ENCODE measurements at regions not wholly inside any gene's neighbourhood (a gene's known extent, or its start where the extent isn't known, plus 50 kb on each side); places are given as distances from the start of the nearest gene placed in this dataset.

DNA sequence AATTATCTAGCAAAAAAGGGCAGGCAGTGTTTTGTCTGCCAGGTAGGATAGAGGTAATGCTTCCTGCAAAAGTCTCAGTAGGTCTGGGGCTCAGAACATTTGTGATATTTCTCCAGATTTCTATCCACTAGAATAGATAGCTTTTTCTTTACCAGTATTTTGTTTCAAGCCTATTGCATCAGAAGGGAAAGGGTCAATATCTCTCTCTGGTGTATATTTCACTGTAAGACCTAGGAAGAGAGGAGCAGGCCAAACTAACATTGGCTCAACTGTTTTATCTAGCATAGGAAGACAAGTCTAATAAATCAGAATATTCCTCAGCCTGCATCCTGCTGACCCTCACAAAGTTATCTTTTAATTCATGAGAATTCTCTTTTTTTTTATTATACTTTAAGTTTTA, 106.7 kb upstream of the DAAM1 start:
- FAIRE-seq (no peak), DNase-seq (ENCODE audit: low read depth, low spot score) (no peak)
- Histone ChIP-seq H3K79me2 (ENCODE audit: control insufficient read depth, insufficient read depth, low read length) (no peaks in the 10 kb centered on the region), H3K27ac (ENCODE audit: control insufficient read depth, insufficient read depth, low read length) (no peak overlapping the region), H3K36me3 (ENCODE audit: control insufficient read depth in 2 of 2, extremely low read depth in 1 of 2, insufficient read depth in 2 of 2, low read length in 2 of 2) (no peaks in the 10 kb centered on the region), H3K4me2 (ENCODE audit: control insufficient read depth, extremely low read depth, insufficient read depth, low read depth, low read length) (no peak overlapping the region), H3K9me3 (ENCODE audit: control insufficient read depth, low read depth, low read length) (no peaks in the 10 kb centered on the region), H3K4me3 (ENCODE audit: control insufficient read depth in 2 of 3, extremely low read depth in 1 of 3, insufficient read depth in 2 of 3, low read depth in 1 of 3, low read length in 3 of 3) (no peak overlapping the region), H2AFZ (ENCODE audit: control insufficient read depth, low read length) (no peak overlapping the region), H3K4me1 (ENCODE audit: control insufficient read depth, extremely low read depth, insufficient read depth, low read length) (no peaks in the 10 kb centered on the region), H4K20me1 (ENCODE audit: control insufficient read depth, extremely low read depth, insufficient read depth, low read length) (no peaks in the 10 kb centered on the region), H3K27me3 (ENCODE audit: control insufficient read depth, extremely low read depth, insufficient read depth, low read length) (peaks cover 10% of the 10 kb centered on the region), H3K9ac (ENCODE audit: control insufficient read depth, extremely low read depth, insufficient read depth, low read length) (no peak overlapping the region), H3K9me1 (ENCODE audit: control insufficient read depth, extremely low read depth, insufficient read depth, low read length) (no peaks in the 10 kb centered on the region)
- dilution Hi-C loops (cut with MboI; ENCODE audit: extremely low pct_ligation_motif_present, low sequenced_read_pairs) = no loop called here
- no peak for TF ChIP-seq CTCF (optimal IDR thresholded peaks at IDR 0.05 in 1 of 3, IDR thresholded peaks at IDR 0.05 in 1 of 3, conservative IDR thresholded peaks at IDR 0.05 in 1 of 3; ENCODE audit: extremely low read depth in 1 of 3, insufficient read depth in 2 of 3, low read length in 3 of 3)
- no peak for TF ChIP-seq EZH2 (IDR thresholded peaks at IDR 0.05; ENCODE audit: low read length)

- H3K4me3 ChIP-seq (ENCODE audit: control insufficient read depth in 2 of 3, extremely low read depth in 1 of 3, insufficient read depth in 2 of 3, low read depth in 1 of 3, low read length in 3 of 3) = no peak overlapping the region
- FAIRE-seq (no peak), DNase-seq (ENCODE audit: low read depth, low spot score) (no peak)
- no peak overlapping the region for H3K4me2 ChIP-seq (ENCODE audit: control insufficient read depth, extremely low read depth, insufficient read depth, low read depth, low read length)
- H3K27ac ChIP-seq (ENCODE audit: control insufficient read depth, insufficient read depth, low read length) = no peak overlapping the region
- H3K9ac ChIP-seq (ENCODE audit: control insufficient read depth, extremely low read depth, insufficient read depth, low read length) = no peak overlapping the region
- dilution Hi-C loops (cut with MboI; ENCODE audit: extremely low pct_ligation_motif_present, low sequenced_read_pairs) = no loop called here
- H2AFZ ChIP-seq (ENCODE audit: control insufficient read depth, low read length) = no peak overlapping the region
- H4K20me1 ChIP-seq (ENCODE audit: control insufficient read depth, extremely low read depth, insufficient read depth, low read length) = no peaks in the 10 kb centered on the region
- TF ChIP-seq CTCF (optimal IDR thresholded peaks at IDR 0.05 in 1 of 3, IDR thresholded peaks at IDR 0.05 in 1 of 3, conservative IDR thresholded peaks at IDR 0.05 in 1 of 3; ENCODE audit: extremely low read depth in 1 of 3, insufficient read depth in 2 of 3, low read length in 3 of 3) (no peak), EZH2 (IDR thresholded peaks at IDR 0.05; ENCODE audit: low read length) (no peak)
- H3K9me3 ChIP-seq (ENCODE audit: control insufficient read depth, low read depth, low read length) = no peaks in the 10 kb centered on the region
- H3K4me1 ChIP-seq (ENCODE audit: control insufficient read depth, extremely low read depth, insufficient read depth, low read length) = no peaks in the 10 kb centered on the region
- H3K9me1 ChIP-seq (ENCODE audit: control insufficient read depth, extremely low read depth, insufficient read depth, low read length) = no peaks in the 10 kb centered on the region
- H3K36me3 ChIP-seq (ENCODE audit: control insufficient read depth in 2 of 2, extremely low read depth in 1 of 2, insufficient read depth in 2 of 2, low read length in 2 of 2) = no peaks in the 10 kb centered on the region
- H3K79me2 ChIP-seq (ENCODE audit: control insufficient read depth, insufficient read depth, low read length) = no peaks in the 10 kb centered on the region
- peaks cover 3% of the 10 kb centered on the region for H3K27me3 ChIP-seq (ENCODE audit: control insufficient read depth, extremely low read depth, insufficient read depth, low read length)
Measured at GRCh38 chr14:59085207-59085739, 103.2 kb upstream of the DAAM1 start.

Data from keratinocyte (primary cell).